ENCODE measurements at regions not wholly inside any gene's neighbourhood (a gene's known extent, or its start where the extent isn't known, plus 50 kb on each side); places are given as distances from the start of the nearest gene placed in this dataset.

- no peak overlapping the region for H3K4me2 ChIP-seq (ENCODE audit: low read length)
- no peaks in the 10 kb centered on the region for H3K79me2 ChIP-seq (ENCODE audit: insufficient read depth, low read depth, low read length)
- no peaks in the 10 kb centered on the region for H3K9me2 ChIP-seq (ENCODE audit: insufficient read depth, low read length)
- CTCF ChIA-PET (ENCODE audit: unreplicated experiment), result no interaction called here
- H3K9me3 ChIP-seq (ENCODE audit: low read length), result no peaks in the 10 kb centered on the region
- H3K4me1 ChIP-seq (ENCODE audit: insufficient read depth, low read length, poor library complexity, severe bottlenecking), result no peaks in the 10 kb centered on the region
- H3K4me3 ChIP-seq (ENCODE audit: low read depth, low read length, poor library complexity, severe bottlenecking), result no peak overlapping the region
- H3K27ac ChIP-seq (ENCODE audit: low read depth, low read length, poor library complexity, severe bottlenecking), result no peak overlapping the region
- no peaks in the 10 kb centered on the region for H3K36me3 ChIP-seq (ENCODE audit: insufficient read depth, low read length)
- intact Hi-C loops (cut with micrococcal nuclease; ENCODE audit: unreplicated experiment), result no loop called here
- no peak for TF ChIP-seq EZH2phosphoT487 (IDR thresholded peaks at IDR 0.05; ENCODE audit: borderline replicate concordance, low read depth, low read length)
- TF ChIP-seq CTCF (conservative IDR thresholded peaks at IDR 0.05; ENCODE audit: low read length), result no peak
- DNase-seq (ENCODE audit: low spot score), result no peak
- POLR2A ChIA-PET, result no interaction called here
- H2AFZ ChIP-seq (ENCODE audit: low read length), result no peak overlapping the region
- H4K20me1 ChIP-seq (ENCODE audit: insufficient read depth, low read length), result no peaks in the 10 kb centered on the region
- BruUV-seq (replicated peaks), result no TSS peak
Measured at GRCh38 chr16:86970726-86971125, 346.5 kb downstream of the C16orf95 start.

- no peak for DNase-seq (ENCODE audit: low spot score)
- H3K9me2 ChIP-seq (ENCODE audit: insufficient read depth, low read length), result no peaks in the 10 kb centered on the region
- intact Hi-C loops (cut with micrococcal nuclease; ENCODE audit: unreplicated experiment), result no loop called here
- H3K4me1 ChIP-seq (ENCODE audit: insufficient read depth, low read length, poor library complexity, severe bottlenecking), result no peaks in the 10 kb centered on the region
- no peak overlapping the region for H3K27ac ChIP-seq (ENCODE audit: low read depth, low read length, poor library complexity, severe bottlenecking)
- BruUV-seq (replicated peaks), result no TSS peak
- H2AFZ ChIP-seq (ENCODE audit: low read length), result no peak overlapping the region
- no peak for TF ChIP-seq EZH2phosphoT487 (IDR thresholded peaks at IDR 0.05; ENCODE audit: borderline replicate concordance, low read depth, low read length)
- no peak for TF ChIP-seq CTCF (conservative IDR thresholded peaks at IDR 0.05; ENCODE audit: low read length)
- no peaks in the 10 kb centered on the region for H3K36me3 ChIP-seq (ENCODE audit: insufficient read depth, low read length)
- H3K4me2 ChIP-seq (ENCODE audit: low read length), result no peak overlapping the region
- no peaks in the 10 kb centered on the region for H3K9me3 ChIP-seq (ENCODE audit: low read length)
- no peaks in the 10 kb centered on the region for H4K20me1 ChIP-seq (ENCODE audit: insufficient read depth, low read length)
- no peak overlapping the region for H3K4me3 ChIP-seq (ENCODE audit: low read depth, low read length, poor library complexity, severe bottlenecking)
- POLR2A ChIA-PET, result no interaction called here
- no peaks in the 10 kb centered on the region for H3K79me2 ChIP-seq (ENCODE audit: insufficient read depth, low read depth, low read length)
- CTCF ChIA-PET (ENCODE audit: unreplicated experiment), result no interaction called here
Measured at GRCh38 chr16:86971251-86971650, 345.9 kb downstream of the C16orf95 start.

- H3K9me3 ChIP-seq (ENCODE audit: low read length), result no peaks in the 10 kb centered on the region
- no peaks in the 10 kb centered on the region for H3K9me2 ChIP-seq (ENCODE audit: insufficient read depth, low read length)
- no peak for TF ChIP-seq EZH2phosphoT487 (IDR thresholded peaks at IDR 0.05; ENCODE audit: borderline replicate concordance, low read depth, low read length)
- TF ChIP-seq CTCF (conservative IDR thresholded peaks at IDR 0.05; ENCODE audit: low read length), result no peak
- H2AFZ ChIP-seq (ENCODE audit: low read length), result no peak overlapping the region
- H3K4me2 ChIP-seq (ENCODE audit: low read length), result no peak overlapping the region
- no peaks in the 10 kb centered on the region for H3K4me1 ChIP-seq (ENCODE audit: insufficient read depth, low read length, poor library complexity, severe bottlenecking)
- no peaks in the 10 kb centered on the region for H4K20me1 ChIP-seq (ENCODE audit: insufficient read depth, low read length)
- no peak overlapping the region for H3K27ac ChIP-seq (ENCODE audit: low read depth, low read length, poor library complexity, severe bottlenecking)
- no TSS peak for BruUV-seq (replicated peaks)
- POLR2A ChIA-PET, result interaction anchor here (0.6 kb wide), 1 partner anchor 30 kb away, joined by 3 read pairs; no protein-coding TSS in a partner anchor
- H3K79me2 ChIP-seq (ENCODE audit: insufficient read depth, low read depth, low read length), result no peaks in the 10 kb centered on the region
- no peaks in the 10 kb centered on the region for H3K36me3 ChIP-seq (ENCODE audit: insufficient read depth, low read length)
- intact Hi-C loops (cut with micrococcal nuclease; ENCODE audit: unreplicated experiment), result no loop called here
- DNase-seq (ENCODE audit: low spot score), result no peak
- CTCF ChIA-PET (ENCODE audit: unreplicated experiment), result no interaction called here
- H3K4me3 ChIP-seq (ENCODE audit: low read depth, low read length, poor library complexity, severe bottlenecking), result no peak overlapping the region
Measured at GRCh38 chr16:86974120-86974519, 343.1 kb downstream of the C16orf95 start.

Data from OCI-LY7 (cell line).